GM12872 (cell line): ENCODE measurements at regions not wholly inside any gene's neighbourhood (a gene's known extent, or its start where the extent isn't known, plus 50 kb on each side); places are given as distances from the start of the nearest gene placed in this dataset.

ENCODE experiments used
- TF ChIP-seq, protein P1 (sequence below): IDR thresholded peaks from 3 replicates; pipeline ENCODE4 v1.5.1; 2011; ENCODE audit warnings: low read depth, mild to moderate bottlenecking, low read length, moderate library complexity; ENCODE audit not compliant: insufficient read depth

DNA sequence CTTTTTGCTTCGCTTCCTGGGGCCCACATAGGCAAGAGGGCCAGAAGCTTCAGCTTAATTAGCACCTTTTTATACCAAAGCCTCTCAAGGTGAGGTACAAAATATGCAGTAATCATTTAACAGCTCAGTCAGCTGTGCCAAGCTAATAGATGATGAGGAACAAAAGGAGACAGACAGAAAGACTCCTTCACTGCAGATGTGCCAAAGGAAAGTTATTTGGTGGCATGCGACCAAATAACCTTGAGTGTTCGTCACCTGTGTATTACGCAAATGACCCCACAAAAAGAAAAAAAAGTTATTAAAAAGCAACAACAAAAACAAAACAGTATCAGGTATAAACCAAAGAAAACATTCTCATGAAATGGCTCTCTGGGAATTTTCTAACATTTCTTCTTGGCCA lies 325.8 kb upstream of the IGF1R start:
- TF ChIP-seq, protein P1, sequence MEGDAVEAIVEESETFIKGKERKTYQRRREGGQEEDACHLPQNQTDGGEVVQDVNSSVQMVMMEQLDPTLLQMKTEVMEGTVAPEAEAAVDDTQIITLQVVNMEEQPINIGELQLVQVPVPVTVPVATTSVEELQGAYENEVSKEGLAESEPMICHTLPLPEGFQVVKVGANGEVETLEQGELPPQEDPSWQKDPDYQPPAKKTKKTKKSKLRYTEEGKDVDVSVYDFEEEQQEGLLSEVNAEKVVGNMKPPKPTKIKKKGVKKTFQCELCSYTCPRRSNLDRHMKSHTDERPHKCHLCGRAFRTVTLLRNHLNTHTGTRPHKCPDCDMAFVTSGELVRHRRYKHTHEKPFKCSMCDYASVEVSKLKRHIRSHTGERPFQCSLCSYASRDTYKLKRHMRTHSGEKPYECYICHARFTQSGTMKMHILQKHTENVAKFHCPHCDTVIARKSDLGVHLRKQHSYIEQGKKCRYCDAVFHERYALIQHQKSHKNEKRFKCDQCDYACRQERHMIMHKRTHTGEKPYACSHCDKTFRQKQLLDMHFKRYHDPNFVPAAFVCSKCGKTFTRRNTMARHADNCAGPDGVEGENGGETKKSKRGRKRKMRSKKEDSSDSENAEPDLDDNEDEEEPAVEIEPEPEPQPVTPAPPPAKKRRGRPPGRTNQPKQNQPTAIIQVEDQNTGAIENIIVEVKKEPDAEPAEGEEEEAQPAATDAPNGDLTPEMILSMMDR, result no peak

DNA sequence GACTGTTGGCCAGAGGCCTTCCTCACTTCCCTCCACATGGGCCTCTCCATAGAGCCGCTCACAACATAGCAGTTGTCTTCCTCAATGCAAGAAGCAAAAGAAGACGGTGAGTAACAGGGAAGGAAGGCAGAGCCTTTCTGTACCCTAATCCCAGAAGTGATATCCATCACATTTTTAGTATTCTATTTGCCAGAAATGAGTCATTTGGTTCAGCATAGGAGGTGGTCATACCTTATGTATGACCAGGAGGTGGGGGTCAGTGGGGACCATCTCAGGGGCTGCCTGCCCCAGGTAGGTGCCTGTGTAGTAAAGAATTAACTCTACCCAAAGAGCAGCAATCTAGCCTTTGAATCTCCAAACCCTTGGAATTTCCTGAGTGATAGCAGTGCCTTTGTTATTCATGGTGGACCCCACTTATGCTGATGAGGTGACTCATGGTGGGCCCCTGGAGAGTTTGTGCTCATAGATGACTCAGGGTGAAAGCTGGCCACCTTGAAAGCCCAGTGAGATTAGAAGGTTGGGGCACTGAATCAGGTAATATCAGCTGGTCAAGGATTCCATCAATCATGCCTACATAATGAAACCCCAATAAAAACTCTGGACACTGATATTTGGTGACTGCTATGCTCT lies 323.9 kb upstream of the IGF1R start:
- TF ChIP-seq, protein P1, result no peak

DNA sequence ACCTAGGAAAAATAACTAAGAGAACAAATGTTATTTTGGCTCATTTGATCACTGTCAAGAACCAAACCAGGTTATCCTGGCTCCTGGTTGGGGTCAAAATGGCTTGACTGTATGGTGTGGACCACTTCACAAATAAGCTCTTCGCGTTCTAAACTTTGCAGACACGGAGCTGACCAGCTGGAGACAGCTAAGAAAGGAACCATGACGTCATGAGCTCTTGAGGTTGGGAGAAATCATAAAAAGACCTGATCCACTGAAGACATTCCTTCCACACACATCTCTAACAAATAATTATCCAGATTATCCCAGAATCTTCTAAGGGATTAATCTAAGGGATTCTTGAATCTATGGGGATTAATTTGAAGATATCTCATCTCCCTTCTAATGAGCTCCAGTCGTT lies 321.5 kb upstream of the IGF1R start:
- TF ChIP-seq, protein P1, result no peak

DNA sequence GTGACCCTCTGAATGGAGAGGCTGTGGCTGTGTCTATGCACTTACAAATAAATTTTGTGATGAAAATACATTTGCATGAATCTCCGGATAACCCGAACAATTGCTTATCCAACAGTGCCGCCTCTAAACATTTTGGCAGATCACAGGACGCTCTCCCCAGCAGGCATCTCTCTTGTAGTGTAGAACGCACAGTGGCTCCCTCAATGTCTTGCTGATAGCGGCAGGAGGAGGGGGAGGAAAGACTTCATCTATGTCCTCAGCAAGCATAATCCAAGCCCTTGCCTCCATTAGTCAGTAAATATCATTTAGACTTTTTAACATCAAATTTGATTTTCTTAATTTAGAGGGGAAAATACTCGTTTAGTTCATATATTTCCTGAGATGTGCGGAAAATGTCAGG lies 318.1 kb upstream of the IGF1R start:
- TF ChIP-seq, protein P1, result no peak

DNA sequence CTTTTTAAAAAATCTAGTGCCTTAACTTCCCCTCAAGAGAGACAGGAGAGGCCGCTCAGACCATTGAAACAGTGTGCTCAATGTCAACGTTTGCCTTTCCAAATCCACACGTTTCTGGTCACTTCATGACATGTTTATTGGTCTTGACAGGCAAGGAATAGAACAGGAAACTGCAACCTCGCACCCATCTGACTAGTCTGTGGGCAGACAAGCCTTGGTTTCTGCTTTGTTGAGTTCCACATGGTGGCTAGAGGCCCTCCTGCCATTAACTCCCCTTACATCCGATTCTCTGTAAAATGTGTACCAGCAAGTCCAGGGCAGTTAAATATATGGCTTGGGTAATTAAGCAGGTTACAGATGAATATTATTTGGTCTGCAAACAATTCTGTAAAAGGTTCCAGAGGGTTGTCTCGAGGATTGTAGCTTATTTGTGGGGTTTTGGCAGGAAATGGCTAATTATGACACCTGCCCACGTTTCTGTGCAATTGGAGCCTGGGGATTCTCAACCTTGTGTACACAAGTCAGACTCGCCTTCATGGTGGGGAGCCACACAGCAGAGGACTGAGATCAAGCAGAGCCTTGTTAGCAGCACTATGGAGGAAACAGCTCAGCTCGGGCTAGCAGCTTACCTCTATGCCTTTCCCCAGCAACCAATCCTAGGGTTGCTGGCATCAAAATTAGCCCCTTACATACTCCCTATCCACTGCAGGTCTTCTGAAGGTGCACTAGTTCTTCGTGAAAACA lies 317.5 kb upstream of the IGF1R start:
- TF ChIP-seq, protein P1, result no peak

DNA sequence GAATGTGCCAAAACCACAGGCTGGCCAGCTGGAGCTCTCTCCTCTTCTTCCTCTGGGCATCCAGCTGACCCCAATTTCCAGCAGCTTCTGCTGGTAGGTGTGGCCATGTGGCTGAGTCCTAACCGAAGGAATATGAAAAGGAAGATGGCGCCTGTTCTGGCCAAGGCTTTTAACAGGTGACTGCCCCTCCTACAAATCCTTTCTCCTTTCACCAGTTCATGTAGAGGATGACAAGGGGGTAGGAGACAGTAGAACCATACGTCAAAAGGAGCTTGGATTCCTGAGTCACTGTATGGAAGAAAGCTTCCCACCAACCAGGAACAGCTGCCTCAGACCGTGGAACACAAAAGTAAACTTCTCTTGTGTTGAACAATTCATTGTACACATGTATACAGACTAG lies 316.7 kb upstream of the IGF1R start:
- TF ChIP-seq, protein P1, result no peak

DNA sequence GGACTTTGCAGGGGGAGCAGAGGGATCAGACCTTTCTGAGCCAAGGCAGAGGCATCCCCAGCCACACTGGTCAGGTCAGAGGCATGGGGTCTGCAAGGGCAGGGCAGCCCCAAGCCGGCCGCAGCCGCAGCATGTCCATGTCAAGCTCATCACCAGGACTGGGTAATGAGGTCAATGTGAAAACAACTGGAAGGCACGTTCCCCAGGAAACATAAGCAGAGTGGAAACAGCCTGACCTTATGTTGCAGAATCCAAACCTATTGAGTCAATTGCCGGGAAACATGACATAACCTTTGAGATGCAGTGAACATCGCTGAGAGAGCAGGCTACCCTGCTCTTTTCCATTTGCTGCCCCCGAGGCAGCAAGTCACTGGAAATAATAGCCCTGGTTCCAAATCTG lies 315.1 kb upstream of the IGF1R start:
- TF ChIP-seq, protein P1, result no peak
